Activated CD4-positive, CD25-positive, alpha-beta regulatory T cell treated with anti-CD3 and anti-CD28 coated beads, Interleukin-2, amount 50 U/mL, for 24 hours (primary cell): ENCODE measurements at regions not wholly inside any gene's neighbourhood (a gene's known extent, or its start where the extent isn't known, plus 50 kb on each side); places are given as distances from the start of the nearest gene placed in this dataset.
"Not testable (repeated sequence)": the region's sequence is repeated elsewhere in the genome, so short reads cannot be mapped to it uniquely, and the experiment has no call there.

Source experiments
- ATAC-seq, 2 donors: fragments of 150-1000 bp; cut with Tn5 transposase; one replicate each; pipeline ENCODE4 v1.10.0; 2021; ENCODE audit warnings: mild to moderate bottlenecking in 1 of 2, moderate library complexity in 1 of 2

- no peak for ATAC-seq
Observed at GRCh38 chr9:27673641-27674040, 100.4 kb upstream of the C9orf72 start.

DNA sequence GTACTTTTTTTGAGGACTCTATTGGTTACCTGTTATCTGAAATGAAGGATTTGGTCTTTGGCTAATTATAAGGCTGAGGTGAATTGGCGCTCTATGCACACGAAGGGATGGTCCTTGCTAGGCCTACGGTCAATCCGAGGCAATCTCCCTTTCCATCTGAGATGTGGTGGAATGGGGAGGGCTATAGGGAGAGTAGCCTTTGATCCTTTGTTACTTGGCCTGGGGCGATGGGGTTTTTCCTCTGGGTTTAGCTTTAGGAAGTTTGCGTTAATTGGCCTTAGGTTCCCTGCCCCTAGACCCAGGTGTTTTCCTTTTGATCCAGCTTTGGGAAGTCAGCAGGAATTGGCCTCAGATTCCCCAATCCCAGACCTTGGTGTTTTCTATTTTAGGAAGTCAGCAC is 102.1 kb upstream of the C9orf72 start:
- no peak for ATAC-seq

DNA sequence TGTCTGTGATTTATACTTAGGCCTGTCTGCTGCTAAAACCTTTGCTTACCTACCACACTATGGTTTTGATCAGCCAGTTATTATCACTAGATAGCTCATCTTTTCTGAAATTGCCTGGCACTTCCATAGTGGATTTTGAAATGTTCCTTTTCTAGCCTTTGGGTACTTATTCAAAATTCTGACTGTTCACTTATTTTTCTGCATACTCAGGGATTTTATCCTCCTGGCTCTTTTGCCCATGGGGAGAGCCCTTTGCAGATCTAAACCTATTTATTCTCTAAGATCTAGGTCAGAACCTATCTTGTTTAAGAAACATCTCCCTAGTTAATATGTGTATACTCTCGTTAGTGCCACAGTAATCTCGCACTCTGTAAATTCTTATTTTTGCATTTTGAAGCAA is 103.5 kb upstream of the C9orf72 start:
- ATAC-seq: no peak

- no peak for ATAC-seq
Observed at GRCh38 chr9:27679338-27679737, 106.1 kb upstream of the C9orf72 start.

DNA sequence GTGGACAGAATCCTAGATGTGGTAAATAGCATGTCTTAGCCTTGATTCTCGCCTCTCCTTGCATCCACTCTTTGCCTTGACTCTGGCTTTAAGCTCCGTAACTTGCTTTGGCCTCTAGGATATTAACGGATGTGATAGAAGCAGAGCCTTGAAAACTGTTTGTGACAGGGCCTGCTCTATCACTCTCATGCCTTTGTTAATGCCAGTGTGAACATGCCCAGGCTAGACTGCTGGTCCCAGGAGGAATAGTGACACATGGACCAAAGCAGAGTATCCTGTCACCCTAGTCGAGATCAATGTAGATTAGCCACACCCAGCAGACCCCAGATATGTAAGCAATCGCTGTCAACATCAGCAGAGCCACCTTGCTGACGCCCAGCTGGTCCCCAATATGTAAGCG is 109.9 kb upstream of the C9orf72 start:
- ATAC-seq: no peak

GRCh38 chr9:27688954-27689353 is 115.7 kb upstream of the C9orf72 start:
- ATAC-seq: no peak

GRCh38 chr9:27690816-27691215 is 117.5 kb upstream of the C9orf72 start:
- not testable (repeated sequence) for ATAC-seq

DNA sequence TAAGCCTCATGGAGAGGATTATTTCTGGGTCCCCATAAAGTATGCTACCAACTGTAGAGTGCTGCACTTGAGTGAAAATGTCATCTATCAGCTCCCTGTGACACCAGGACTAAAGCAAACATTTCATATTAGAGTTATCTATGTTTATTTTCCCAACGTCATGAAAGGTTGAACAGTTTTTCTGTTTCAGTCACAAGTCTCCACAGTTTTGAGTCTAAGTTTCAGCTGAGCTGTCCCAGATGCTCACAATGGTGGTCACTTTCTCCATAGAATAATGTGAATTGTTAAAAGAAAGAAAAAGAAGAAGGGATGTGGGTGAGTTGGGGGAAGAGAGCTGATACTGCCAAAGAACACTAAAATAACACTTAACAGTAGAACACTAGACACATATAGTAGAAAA is 126.3 kb upstream of the C9orf72 start:
- no peak for ATAC-seq

DNA sequence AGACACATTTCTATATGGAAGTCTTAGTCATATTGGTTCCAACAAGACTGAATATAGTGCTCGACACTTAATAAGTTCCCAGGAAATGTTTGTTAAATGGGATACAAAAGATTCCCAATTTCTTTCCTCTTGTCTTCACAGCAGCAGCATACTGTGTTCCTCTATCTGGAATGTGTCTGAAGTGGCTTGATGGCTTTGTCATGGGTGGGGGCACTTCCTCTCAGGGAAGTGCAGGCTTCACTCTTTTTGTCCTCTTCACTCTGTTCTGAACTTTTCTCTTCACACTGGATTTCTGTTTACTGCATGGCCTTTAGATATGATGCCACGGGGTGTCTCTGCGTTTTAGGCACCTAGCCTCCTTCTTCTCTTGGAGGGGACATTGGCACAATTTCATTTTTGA is 127.7 kb upstream of the C9orf72 start:
- ATAC-seq: no peak

DNA sequence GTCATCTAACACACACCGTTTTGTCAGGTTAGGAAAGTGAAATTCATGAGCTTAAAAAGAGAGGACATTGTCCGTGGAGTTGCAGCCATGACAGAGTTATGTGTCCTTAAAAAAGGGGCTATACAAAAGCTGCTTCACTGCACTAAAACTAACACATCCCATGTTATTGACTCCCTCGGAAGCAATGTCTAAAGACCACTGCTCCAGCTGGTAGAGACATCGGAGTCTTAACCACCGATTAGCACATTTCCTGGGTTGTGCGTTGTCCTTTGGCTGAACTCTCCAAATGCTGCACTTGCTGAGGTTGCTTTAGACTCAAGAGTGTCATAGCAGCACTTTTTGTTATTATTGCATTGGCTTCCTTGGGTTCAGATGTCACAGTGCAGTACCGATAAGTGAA is 128.3 kb upstream of the C9orf72 start:
- no peak for ATAC-seq

DNA sequence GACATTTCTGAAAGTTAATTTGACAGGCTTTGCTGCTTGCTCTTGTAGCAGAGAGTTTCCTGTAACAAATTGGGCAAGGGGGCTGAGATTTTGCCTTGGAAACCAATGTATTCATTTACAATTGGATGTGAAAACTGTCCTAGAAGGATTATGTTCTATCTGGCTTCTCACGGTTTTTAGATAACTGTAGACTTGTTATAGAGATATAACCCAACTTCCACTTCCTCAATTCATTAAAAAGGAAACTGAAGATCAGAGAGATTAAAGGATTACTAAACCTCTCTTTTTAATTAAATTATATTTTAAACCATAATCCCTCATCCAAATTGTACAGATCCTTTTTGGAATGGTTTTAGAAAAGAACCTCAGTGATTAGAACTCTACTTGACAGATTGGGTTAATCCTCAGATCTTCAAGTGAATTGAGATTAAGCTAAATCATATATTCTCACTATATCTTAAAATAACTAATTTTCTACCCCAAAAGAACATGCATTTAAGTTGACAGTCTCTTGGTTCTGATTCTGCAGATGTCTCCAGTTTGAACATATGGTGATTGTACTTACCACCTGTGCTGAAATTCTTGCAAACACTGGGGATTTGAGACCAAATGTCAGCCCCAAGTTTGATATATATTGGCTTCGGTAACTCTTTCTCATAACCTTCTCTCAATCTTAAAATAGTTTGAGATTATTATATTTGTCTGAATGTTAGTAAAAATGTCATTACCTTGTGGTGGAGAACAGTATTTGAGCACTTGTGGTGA is 130.1 kb upstream of the C9orf72 start:
- ATAC-seq: no peak

- ATAC-seq: no peak
Observed at GRCh38 chr9:27711241-27711640, 138.0 kb upstream of the C9orf72 start.

DNA sequence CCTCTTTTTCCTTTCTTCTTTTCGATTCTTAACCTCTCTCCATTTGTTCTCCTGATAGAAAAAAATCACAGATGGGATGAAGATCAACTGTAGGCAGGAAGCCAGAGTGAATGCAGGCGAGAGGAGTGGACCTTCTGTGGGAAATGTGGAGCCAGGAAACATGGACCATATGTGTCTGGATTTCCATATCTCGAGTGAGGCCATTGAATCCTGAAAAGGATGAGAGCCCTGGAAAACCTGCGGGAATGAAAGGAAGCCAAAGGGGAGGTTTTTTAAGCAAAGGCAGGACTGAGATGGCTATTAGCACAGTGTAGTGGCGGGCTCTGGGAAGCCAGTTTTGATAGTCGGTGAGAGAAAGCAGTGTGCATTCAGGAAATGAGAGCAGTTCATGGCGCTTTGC is 139.5 kb upstream of the C9orf72 start:
- ATAC-seq: no peak

- no peak for ATAC-seq
Observed at GRCh38 chr9:27714388-27714787, 141.1 kb upstream of the C9orf72 start.

- ATAC-seq: no peak
Observed at GRCh38 chr9:27715651-27716050, 142.4 kb upstream of the C9orf72 start.

DNA sequence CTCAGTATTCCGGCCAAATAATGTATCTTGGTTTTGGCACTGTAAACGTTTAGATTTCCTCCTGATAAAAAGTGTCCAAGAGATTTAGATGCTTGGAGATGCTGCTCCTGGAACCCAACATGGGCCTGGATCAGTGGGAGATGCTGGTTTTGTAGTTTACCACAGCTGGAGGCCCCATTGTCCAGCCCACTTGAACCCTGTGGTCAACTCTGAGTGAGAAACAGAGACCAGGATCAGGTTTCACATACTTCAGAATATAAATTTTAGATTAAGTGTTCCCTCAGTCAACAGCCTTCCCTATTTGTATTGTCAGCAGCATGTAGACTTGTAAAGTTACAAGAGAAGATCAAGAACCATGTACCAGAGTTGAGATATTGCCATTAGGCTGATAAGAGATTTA is 144.7 kb upstream of the C9orf72 start:
- no peak for ATAC-seq

DNA sequence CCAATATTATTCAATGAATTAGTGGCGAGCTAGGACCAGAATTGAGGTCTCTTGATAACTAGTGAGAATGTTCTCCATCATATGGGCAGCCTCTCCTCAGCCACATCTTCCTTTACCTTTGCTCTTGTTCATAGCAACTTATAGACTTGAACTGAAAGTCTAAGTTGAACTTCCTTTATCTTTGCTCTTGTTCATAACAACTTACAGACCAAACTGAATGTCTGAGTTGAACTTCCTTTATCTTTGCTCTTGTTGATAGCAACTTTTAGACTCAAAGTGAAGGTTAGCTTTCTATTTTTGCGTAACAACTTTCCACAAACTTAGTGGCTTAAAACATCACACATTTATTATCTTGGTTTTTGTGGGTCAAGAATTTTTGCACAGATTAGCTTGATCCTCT is 146.4 kb upstream of the C9orf72 start:
- ATAC-seq: no peak

- ATAC-seq: no peak
Observed at GRCh38 chr9:27722866-27723265, 149.6 kb upstream of the C9orf72 start.

GRCh38 chr9:27726244-27727081 is 153.2 kb upstream of the C9orf72 start:
- ATAC-seq: peak; percentile 13 to 46

DNA sequence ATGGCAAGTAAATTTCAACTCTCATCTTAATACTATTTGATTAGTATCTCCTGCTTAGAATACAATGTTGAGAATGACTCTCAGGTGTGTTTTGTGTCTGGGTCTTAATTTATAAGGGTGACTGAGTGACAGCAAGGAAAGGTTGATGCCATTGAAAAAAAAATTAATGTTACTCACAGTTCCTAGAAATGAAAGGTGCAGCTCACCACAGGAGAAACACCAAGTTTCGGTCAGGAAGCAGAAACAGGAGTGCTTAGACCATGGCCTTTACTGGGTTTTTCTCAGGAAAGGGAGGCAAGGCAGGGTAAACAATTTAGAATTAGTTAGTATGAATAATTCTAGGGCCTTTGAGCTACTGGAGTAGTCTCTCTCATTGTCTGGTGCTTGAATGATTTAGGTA is 159.2 kb upstream of the C9orf72 start:
- no peak for ATAC-seq

- ATAC-seq: no peak
Observed at GRCh38 chr9:27743490-27743889, 170.2 kb upstream of the C9orf72 start.

GRCh38 chr9:27747450-27747849 is 174.2 kb upstream of the C9orf72 start:
- ATAC-seq: no peak

- no peak for ATAC-seq
Observed at GRCh38 chr9:27749838-27750237, 176.6 kb upstream of the C9orf72 start.

DNA sequence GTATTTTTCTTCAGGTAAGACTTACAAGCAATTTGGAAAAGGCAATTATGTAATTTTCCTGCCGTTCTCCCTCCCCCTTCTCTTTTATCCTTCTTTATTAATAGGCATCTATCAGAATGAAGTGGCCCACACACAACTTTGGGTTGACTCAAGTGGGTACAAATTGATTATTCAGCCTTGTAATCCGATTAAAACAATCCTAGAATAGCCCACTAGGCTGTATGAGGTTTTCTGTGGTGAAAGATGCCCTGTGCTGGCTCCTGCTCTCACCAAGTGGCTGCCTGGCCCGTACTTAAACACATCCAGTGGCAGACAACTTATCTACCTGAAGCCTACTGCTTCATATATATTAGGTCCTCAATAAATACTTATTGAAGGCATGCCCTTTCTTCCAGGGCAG is 177.3 kb upstream of the C9orf72 start:
- no peak for ATAC-seq
